ENCODE measurements at regions not wholly inside any gene's neighbourhood (a gene's known extent, or its start where the extent isn't known, plus 50 kb on each side); places are given as distances from the start of the nearest gene placed in this dataset.

DNA sequence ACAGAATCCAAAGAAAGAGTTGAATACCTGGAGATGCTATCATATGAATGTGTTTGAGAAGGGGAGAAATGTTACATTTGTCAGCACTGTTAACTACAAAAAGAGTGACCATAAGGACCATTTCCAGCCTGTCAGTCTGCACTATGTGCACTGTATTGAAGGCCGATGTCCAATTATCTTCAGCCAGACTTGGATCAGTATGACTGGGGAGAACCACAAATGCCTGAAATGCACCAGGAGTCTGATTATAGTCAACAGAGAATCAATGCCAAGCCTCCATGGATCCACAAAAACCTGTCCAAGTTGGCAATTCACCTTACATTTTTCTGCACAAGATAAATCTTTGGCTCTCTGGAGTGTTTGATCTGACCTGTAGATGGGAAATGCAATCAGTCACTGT is 697.5 kb upstream of the SGCG start:
- H3K36me3 Mint-ChIP-seq (ENCODE audit: low read depth) = no peaks in the 10 kb centered on the region
- H3K4me3 ChIP-seq (ENCODE audit: low read length) = no peak overlapping the region
- 88% methylated on average over 1 of the region's 1 CpG; no CpG with 5 or more reads in 1 of the 2 experiments for WGBS, 2 experiments (ENCODE audit: insufficient coverage in 1 of 2, insufficient read length in 1 of 2)
- H3K27ac Mint-ChIP-seq = no peak overlapping the region
- H3K9me3 ChIP-seq (ENCODE audit: control insufficient read depth, low read length) = no peaks in the 10 kb centered on the region
- no peak overlapping the region for H3K27ac ChIP-seq (ENCODE audit: low read depth, low read length)
- peaks cover 2% of the 10 kb centered on the region for H3K9me3 Mint-ChIP-seq
- DNase-seq = no peak
- no peak for TF ChIP-seq CTCF (conservative IDR thresholded peaks at IDR 0.05)
- H3K4me3 Mint-ChIP-seq = no peak overlapping the region
- H3K27me3 Mint-ChIP-seq (ENCODE audit: insufficient read depth) = no peaks in the 10 kb centered on the region
- H3K36me3 ChIP-seq (ENCODE audit: control insufficient read depth, insufficient read depth, low read length) = no peaks in the 10 kb centered on the region
- H3K4me1 ChIP-seq (ENCODE audit: control insufficient read depth, insufficient read depth, low read length) = no peaks in the 10 kb centered on the region
- no peak overlapping the region for H3K9ac ChIP-seq (ENCODE audit: extremely low read depth, low read length, poor library complexity, severe bottlenecking)
- H3K27me3 ChIP-seq (ENCODE audit: control insufficient read depth, insufficient read depth, low read length, poor library complexity, severe bottlenecking) = no peaks in the 10 kb centered on the region
- H3K4me1 Mint-ChIP-seq = no peaks in the 10 kb centered on the region

GRCh38 chr13:22486490-22486889 is 694.3 kb upstream of the SGCG start:
- Mint-ChIP-seq H3K27me3 (ENCODE audit: insufficient read depth) (no peaks in the 10 kb centered on the region), H3K27ac (no peak overlapping the region), H3K4me1 (no peaks in the 10 kb centered on the region), H3K36me3 (ENCODE audit: low read depth) (no peaks in the 10 kb centered on the region), H3K9me3 (no peaks in the 10 kb centered on the region), H3K4me3 (no peak overlapping the region)
- Histone ChIP-seq H3K27ac (ENCODE audit: low read depth, low read length) (no peak overlapping the region), H3K9ac (ENCODE audit: extremely low read depth, low read length, poor library complexity, severe bottlenecking) (no peak overlapping the region), H3K36me3 (ENCODE audit: control insufficient read depth, insufficient read depth, low read length) (no peaks in the 10 kb centered on the region), H3K4me3 (ENCODE audit: low read length) (no peak overlapping the region), H3K27me3 (ENCODE audit: control insufficient read depth, insufficient read depth, low read length, poor library complexity, severe bottlenecking) (no peaks in the 10 kb centered on the region), H3K9me3 (ENCODE audit: control insufficient read depth, low read length) (no peaks in the 10 kb centered on the region), H3K4me1 (ENCODE audit: control insufficient read depth, insufficient read depth, low read length) (no peaks in the 10 kb centered on the region)
- DNase-seq = no peak
- 97% methylated on average over 3 of the region's 3 CpGs; no CpG with 5 or more reads in 1 of the 2 experiments for WGBS, 2 experiments (ENCODE audit: insufficient coverage in 1 of 2, insufficient read length in 1 of 2)
- no peak for TF ChIP-seq CTCF (conservative IDR thresholded peaks at IDR 0.05)

DNA sequence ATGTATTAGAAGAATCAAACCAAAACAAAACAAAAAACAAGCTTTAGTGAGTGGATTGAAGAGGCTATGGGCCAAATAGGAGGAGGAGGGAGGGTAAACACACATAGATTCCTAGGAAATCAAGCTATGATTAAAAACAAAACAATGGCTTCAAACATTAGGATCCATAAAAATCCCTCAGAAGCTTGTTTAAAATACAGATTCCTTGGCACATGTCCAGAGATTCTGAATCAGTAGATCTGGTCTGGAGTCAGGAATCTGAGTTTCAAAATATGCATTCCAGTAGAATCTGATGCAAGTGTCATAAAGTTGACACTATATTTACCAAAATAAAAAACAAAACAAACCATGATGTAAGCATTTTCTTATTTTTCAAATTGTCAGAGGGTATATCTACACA is 692.8 kb upstream of the SGCG start:
- H3K4me3 Mint-ChIP-seq = no peak overlapping the region
- no peak overlapping the region for H3K27ac Mint-ChIP-seq
- H3K9me3 Mint-ChIP-seq = no peaks in the 10 kb centered on the region

More for the DNA sequence above, 692.8 kb upstream of the SGCG start:
- no peaks in the 10 kb centered on the region for H3K9me3 ChIP-seq (ENCODE audit: control insufficient read depth, low read length)
- H3K27ac ChIP-seq (ENCODE audit: low read depth, low read length) = no peak overlapping the region
- Mint-ChIP-seq H3K36me3 (ENCODE audit: low read depth) (no peaks in the 10 kb centered on the region), H3K4me1 (no peaks in the 10 kb centered on the region), H3K27me3 (ENCODE audit: insufficient read depth) (no peaks in the 10 kb centered on the region)
- H3K27me3 ChIP-seq (ENCODE audit: control insufficient read depth, insufficient read depth, low read length, poor library complexity, severe bottlenecking) = no peaks in the 10 kb centered on the region
- H3K9ac ChIP-seq (ENCODE audit: extremely low read depth, low read length, poor library complexity, severe bottlenecking) = no peak overlapping the region
- H3K4me3 ChIP-seq (ENCODE audit: low read length) = no peak overlapping the region
- no peak for DNase-seq
- no peaks in the 10 kb centered on the region for H3K4me1 ChIP-seq (ENCODE audit: control insufficient read depth, insufficient read depth, low read length)
- no peak for TF ChIP-seq CTCF (conservative IDR thresholded peaks at IDR 0.05)
- no peaks in the 10 kb centered on the region for H3K36me3 ChIP-seq (ENCODE audit: control insufficient read depth, insufficient read depth, low read length)
